IgD-negative memory B cell (primary cell): ENCODE measurements at regions not wholly inside any gene's neighbourhood (a gene's known extent, or its start where the extent isn't known, plus 50 kb on each side); places are given as distances from the start of the nearest gene placed in this dataset.

Source experiments
- H3K27ac Mint-ChIP-seq, 3 donors: one replicate each; pipeline ENCODE4 v1.8.0; 2020 to 2022; ENCODE audit warnings: mild to moderate bottlenecking in 3 of 3, mixed read lengths in 3 of 3, moderate library complexity in 1 of 3
- H3K27me3 Mint-ChIP-seq: one replicate; pipeline ENCODE4 v1.8.0; 2021; ENCODE audit warnings: mixed read lengths
- H3K36me3 Mint-ChIP-seq: one replicate; pipeline ENCODE4 v1.8.0; 2020; ENCODE audit warnings: mild to moderate bottlenecking, mixed read lengths
- H3K4me1 Mint-ChIP-seq, 3 donors: one replicate each; pipeline ENCODE4 v1.8.0; 2020 to 2022; ENCODE audit warnings: mixed read lengths in 3 of 3, mild to moderate bottlenecking in 1 of 3
- H3K4me3 Mint-ChIP-seq, 4 donors: one replicate each; pipeline ENCODE4 v1.8.0; 2020 to 2022; ENCODE audit warnings: mild to moderate bottlenecking in 4 of 4, mixed read lengths in 4 of 4, moderate library complexity in 3 of 4
- H3K9me3 Mint-ChIP-seq, 3 donors: one replicate each; pipeline ENCODE4 v1.8.0; 2020 to 2021; ENCODE audit warnings: mixed read lengths in 3 of 3, mild to moderate bottlenecking in 1 of 3

DNA sequence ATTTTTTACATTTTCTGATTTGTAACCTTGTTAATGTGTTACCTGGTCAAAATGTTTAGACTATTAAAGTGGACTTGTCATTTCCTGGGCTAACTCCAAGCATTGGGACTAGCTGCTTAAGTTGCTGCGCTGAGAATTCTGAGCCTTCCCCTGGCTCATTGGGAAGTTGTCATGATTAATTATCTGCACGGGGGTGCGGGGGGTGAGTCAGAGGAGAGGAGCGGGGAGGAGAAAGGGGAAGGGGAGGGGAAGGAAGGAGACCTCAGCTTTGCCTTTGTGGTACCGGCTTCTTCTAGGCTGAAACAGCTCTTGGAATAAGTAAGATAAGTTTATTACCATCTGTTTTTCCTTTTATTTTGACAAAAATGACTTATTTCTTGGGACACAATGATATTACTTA, 52.9 kb upstream of the APCDD1 start:
- no peaks in the 10 kb centered on the region for H3K9me3 Mint-ChIP-seq
- no peak overlapping the region for H3K27ac Mint-ChIP-seq
- H3K27me3 Mint-ChIP-seq, result peaks cover 4% of the 10 kb centered on the region
- peaks cover 6 to 10% (median 9%) of the 10 kb centered on the region in 3 donors for H3K4me1 Mint-ChIP-seq
- H3K4me3 Mint-ChIP-seq, result no peak overlapping the region
- no peaks in the 10 kb centered on the region for H3K36me3 Mint-ChIP-seq

DNA sequence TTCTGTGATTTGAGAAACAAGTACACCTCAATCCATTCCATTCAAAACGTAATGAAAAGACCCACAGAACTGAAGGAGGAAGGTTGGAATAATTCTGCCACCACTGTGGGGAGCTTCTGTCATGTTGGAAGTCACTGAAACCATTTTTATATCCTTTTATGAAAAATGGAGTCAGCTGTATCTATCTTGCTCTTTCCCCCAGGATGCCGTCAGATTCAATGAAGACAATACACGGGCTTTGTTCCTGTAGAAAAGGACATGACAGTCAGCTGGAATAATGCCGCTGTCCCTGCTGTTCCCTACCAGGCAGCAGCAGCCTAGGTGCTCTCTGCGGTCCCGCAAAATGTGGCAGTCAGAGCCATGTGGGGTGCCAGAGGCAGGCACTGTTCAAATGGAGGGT, 52.5 kb upstream of the APCDD1 start:
- Mint-ChIP-seq H3K4me1 (peaks cover 6 to 10% (median 9%) of the 10 kb centered on the region in 3 donors), H3K27ac (no peak overlapping the region), H3K27me3 (peaks cover 5% of the 10 kb centered on the region), H3K4me3 (no peak overlapping the region), H3K36me3 (no peaks in the 10 kb centered on the region), H3K9me3 (no peaks in the 10 kb centered on the region)

DNA sequence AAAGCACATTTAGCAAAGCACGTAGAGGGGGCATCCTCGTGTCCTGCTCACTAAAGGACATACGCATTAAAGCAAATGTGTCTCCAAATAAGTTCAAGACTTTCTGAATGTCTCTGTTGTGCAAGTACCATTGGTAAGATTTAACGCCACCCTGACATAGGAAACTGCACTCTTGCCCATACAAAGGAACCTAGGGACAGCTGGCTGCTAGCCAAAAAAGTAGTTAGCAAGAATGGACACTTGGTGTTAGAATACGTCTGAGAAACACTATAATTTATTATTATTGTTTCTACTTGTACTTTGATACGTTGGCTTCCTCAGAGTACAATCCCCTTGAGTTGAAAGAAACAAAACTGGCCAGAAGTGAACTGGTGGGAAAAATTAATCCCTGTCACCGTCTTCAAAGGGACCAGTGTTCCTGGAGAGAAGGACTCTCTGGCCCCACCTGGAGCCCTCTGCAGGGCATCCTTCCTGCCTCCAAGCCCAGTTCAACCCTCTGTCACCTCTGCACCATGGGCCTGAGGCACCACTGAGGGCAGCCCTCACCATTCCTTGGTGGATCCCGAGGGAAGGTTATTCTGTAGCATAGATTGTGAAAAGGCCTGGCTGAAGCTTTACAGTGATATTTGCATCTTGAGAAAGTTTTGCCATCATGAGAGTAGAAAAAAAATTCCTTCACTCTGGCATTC, 51.4 kb upstream of the APCDD1 start:
- no peaks in the 10 kb centered on the region for H3K9me3 Mint-ChIP-seq
- H3K4me1 Mint-ChIP-seq, result peaks cover 6 to 12% (median 10%) of the 10 kb centered on the region in 3 donors
- H3K27ac Mint-ChIP-seq, result peak overlapping the region in 1 of 3 donors; percentile 69
- no peak overlapping the region for H3K4me3 Mint-ChIP-seq
- H3K36me3 Mint-ChIP-seq, result peaks cover 3% of the 10 kb centered on the region
- peaks cover 5% of the 10 kb centered on the region for H3K27me3 Mint-ChIP-seq

DNA sequence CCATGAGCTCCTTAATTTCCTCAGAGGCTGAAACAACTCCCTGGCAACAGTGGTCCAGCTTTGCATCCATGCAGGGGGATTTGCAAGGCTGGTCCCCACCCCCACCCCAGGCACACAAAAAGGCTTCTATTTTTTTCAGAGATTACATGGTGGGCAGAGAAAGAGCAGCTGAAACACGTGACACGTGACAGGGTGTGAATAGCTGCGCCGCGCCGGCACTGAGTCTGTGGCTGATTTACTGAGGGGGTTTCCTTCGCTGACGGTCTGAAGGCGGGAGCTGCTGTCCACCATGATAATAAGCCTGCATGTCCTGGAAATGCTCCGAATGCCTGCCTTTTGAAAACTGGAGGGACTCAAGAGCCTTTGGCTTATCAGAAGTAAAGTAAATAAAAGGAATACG, 50.7 kb upstream of the APCDD1 start:
- H3K27me3 Mint-ChIP-seq, result peaks cover 5% of the 10 kb centered on the region
- no peak overlapping the region for H3K4me3 Mint-ChIP-seq
- no peaks in the 10 kb centered on the region for H3K9me3 Mint-ChIP-seq
- peaks cover 3% of the 10 kb centered on the region for H3K36me3 Mint-ChIP-seq
- peak overlapping the region in 1 of 3 donors; percentile 69 for H3K27ac Mint-ChIP-seq
- peaks cover 6 to 12% (median 10%) of the 10 kb centered on the region in 3 donors for H3K4me1 Mint-ChIP-seq

DNA sequence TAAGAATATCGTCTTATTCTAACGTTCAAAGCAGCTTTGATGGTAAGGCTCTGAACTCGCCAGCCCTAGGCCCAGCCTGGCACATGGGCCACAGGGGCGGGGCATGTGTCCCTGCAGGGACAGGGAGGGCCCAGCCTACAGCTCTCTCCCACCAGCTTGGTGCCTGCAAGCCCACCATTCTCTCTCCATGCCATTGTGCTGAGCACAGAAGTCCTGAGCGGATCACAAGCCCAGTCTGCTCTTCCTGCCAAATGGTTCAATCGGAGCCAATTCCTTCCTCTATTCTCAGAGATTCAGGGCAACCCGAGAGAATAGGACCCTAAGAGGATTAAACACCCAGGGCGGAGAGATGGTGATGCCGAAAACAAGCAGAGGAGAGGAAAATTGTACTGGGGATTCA, 50.3 kb upstream of the APCDD1 start:
- Mint-ChIP-seq H3K27ac (no peak overlapping the region), H3K4me3 (no peak overlapping the region), H3K27me3 (peaks cover 5% of the 10 kb centered on the region), H3K4me1 (peaks cover 6 to 12% (median 10%) of the 10 kb centered on the region in 3 donors), H3K36me3 (peaks cover 3% of the 10 kb centered on the region), H3K9me3 (no peaks in the 10 kb centered on the region)
